ENCODE measurements at regions not wholly inside any gene's neighbourhood (a gene's known extent, or its start where the extent isn't known, plus 50 kb on each side); places are given as distances from the start of the nearest gene placed in this dataset.

DNA sequence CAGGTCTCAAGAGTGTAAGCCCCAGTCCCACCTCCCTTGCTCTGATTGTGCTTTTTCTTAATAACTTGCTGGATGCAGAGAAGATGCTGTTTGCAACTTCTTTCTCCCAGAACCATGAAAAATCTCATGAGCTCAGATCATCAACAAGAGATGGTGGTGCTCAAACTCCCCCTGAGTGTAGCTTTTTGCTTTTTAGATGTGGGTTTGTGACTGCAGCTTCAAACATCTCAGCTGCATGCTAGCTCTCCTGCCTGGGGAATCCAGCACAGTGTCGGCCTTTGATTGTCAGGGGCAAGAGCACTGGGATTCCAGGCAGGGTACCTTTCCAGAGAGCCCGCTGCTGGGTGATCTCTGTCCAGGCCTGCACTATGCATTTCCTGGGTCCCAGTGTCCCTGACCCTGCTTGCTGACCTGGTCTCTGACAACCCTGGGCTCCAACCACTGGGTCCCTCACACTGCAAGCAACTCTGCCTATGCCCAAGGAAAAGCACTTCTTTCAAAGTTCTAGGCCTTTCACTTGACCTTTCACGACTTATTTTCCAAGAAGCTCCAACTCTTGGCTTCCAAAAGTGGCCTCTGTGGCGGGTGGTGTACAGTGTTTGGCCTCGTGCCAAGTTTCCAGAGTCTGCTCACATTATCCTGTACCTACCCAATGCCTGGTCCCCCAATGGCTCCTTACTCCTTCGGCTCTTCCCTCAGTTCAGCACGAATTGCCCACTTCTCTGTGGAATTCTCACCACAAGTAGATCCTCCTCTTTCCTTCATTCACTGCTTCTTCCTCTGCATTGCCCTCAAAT, 69.7 kb upstream of the LY86 start:
- TF ChIP-seq, protein P1, sequence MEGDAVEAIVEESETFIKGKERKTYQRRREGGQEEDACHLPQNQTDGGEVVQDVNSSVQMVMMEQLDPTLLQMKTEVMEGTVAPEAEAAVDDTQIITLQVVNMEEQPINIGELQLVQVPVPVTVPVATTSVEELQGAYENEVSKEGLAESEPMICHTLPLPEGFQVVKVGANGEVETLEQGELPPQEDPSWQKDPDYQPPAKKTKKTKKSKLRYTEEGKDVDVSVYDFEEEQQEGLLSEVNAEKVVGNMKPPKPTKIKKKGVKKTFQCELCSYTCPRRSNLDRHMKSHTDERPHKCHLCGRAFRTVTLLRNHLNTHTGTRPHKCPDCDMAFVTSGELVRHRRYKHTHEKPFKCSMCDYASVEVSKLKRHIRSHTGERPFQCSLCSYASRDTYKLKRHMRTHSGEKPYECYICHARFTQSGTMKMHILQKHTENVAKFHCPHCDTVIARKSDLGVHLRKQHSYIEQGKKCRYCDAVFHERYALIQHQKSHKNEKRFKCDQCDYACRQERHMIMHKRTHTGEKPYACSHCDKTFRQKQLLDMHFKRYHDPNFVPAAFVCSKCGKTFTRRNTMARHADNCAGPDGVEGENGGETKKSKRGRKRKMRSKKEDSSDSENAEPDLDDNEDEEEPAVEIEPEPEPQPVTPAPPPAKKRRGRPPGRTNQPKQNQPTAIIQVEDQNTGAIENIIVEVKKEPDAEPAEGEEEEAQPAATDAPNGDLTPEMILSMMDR (IDR thresholded peaks at IDR 0.05): no peak
- TF ChIP-seq POLR2A (IDR thresholded peaks at IDR 0.05): no peak
